ENCODE measurements at regions not wholly inside any gene's neighbourhood (a gene's known extent, or its start where the extent isn't known, plus 50 kb on each side); places are given as distances from the start of the nearest gene placed in this dataset.

DNA sequence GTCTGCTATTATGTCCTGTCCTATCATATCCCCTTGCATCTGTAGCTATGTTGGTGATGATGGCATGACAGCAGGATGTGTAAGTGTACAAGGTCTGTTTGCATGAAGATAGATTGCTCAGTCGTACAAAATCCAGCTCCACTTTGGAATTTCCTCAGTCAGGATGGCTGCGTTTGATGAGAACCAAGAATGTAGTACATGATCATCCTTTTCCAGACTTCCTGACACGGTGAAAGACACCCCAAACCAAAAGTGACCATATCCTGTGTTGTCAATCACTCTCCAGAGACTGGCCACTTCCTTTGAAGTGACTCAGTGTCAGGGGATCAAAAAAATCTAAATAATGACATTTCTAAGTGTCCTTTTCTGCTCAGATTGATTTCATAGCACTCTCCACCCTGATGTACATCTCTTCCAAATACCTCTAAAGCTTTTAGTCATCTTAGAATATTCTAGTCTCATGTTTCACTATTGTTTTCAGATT lies 213.4 kb downstream of the PLK2 start:
- DNase-seq, result no peak

DNA sequence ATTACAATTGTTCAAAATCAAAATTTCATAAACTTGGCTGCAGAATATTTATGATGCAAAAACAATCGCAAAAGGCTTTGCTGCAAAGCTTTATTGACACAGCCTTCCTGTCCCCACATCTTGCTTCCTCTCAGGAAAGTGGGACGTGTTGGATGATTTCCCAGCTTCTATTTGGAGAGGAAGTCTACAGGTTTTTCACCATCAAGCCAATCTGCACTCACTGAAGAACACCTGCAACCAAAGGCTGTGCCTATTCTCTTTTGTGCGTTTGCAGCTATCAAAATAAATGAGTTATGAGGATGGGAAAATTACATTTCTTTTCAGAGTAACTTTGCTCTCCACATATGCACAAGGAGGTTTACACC lies 214.4 kb downstream of the PLK2 start:
- DNase-seq, result peak; percentile 71 to 75

DNA sequence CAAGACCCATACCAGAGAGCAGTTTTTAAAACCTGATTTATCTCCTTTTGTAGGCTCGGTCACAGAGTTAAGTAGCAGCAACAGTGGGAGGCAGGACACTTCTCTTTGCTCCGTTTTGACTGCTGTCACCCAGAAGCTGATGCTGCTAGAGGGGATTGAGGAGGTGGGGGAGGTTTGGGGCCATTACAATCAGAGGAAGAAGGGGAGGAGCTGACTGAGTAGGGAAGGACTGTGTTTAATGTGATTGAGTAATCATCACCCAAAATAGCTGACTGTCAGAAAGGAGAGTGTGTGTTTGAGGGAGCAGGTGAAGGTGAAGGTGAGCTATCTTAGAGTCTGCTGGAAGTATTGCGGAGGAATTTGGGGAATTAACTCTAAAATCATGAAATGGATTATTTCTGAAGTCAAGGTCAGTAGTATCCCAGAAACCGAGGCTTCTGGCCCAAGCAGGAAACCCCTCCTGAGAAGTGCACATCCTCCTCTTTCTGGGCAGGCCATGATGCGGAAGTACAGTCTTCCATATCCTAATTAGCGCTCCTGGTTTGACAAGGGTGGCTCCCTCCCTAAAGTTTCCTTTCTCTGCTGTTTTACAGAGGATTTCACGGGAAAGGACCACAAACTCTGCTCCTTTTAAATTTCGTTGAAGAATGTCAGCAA lies 214.9 kb downstream of the PLK2 start:
- peak; percentile 29 to 33 for DNase-seq

DNA sequence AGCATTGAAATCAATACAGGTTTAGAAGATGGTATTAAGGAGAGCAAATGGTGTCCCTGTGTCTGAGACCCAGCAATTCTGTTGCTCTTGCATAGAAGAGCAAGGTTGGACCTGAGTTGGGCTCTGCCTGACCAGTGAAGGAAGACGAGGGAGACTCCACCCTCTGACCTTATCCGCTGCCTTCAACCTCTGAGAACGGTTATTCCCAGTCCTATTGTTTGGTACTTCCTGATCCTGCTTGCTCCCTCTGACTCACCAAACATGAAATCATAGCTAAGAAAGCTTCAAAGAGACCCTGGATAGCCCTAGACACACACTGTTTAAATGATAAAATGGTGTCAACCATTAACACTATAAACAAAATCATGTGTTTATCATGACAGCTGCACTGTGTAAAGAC lies 218.5 kb downstream of the PLK2 start:
- no peak for DNase-seq

DNA sequence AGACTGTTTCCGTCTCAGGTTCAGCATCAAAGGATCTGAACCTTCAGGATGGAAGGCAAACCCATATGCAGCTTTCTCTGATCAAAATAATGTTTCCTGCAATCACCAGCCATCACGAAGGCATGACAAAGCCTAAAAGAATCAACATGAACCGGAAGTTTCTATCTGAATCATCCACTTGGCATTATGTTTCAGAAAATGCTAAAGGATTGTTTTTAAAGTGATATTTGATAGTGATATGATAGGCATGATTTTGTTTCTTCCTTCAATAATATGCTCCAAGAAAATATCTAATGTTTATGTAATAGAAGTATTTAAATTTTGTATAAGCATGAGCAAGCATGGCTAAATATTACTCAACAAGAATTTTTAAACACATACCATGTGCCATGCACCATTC lies 219.6 kb downstream of the PLK2 start:
- DNase-seq, result no peak

DNA sequence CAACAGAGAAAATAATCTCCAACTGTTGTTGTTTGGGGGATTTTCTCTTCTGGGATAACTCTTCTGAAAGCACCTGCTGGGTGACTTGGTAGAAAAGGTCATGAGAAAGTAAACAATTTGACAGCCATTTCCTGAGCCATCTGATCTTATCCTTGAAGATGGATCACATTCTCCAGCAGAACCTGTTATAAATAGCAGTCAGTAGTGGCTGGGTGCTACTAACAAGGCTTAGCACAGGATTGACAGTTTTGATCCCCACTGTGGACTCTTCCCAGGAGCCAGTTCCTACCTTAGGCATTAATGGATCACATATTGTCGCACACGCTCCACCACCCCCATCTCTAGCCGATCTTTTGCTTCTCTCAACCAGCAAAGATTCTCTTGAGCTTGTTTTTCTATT lies 220.2 kb downstream of the PLK2 start:
- DNase-seq, result no peak

DNA sequence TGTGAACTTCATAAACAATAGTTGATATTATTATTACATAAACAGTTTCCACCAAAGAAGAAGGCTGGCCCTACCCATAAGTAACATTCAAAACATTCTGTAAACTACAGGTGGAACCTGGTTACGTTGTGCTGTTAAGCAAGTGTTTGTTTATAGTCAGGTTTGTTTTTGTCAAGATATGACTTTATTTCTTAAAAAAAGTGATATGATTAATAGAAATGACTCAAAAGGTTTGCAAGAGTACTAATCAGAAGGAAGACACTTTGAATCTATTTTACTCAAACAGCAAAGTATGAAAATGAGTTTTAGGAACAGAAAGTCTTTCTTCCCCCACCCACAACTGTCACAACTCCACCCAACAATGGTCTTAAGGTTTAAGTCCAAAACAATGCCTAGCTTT lies 220.8 kb downstream of the PLK2 start:
- DNase-seq, result no peak

DNA sequence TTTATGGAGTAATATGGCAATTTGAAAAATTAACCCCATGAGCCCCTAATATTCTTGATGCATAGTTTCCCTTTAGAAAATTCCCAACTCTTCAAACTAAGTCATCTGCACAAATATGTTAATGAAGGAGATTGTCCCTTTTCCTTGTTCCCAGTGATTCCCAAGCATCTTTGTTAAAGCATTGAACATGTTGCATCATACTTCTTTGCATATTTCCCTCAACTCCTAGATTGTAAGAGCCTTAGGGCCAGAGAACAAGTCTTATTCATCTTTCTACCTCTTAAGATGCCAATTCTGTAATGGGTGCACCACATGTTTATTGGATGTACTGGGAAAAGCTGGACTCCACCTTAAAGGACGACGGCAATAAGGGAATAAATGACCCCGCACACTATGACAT lies 223.4 kb downstream of the PLK2 start:
- no peak for DNase-seq

DNA sequence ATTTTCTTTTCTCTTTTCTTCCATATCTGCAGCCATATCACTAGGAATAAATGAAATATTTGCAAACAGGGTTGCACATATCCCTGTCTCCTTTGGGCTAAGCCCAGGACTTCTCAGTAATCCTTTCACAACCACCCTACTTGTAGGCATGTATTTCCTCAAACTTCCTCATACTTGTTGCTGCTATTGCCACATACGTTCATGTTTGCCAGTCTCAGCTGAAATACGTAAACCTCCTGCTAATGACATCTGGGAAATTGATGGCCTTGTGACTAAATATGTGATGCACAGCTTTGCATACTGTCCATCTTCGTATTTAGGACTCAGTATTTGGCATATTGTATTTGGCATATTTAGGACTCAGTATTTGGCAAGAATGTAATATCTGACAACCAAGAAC lies 224.6 kb downstream of the PLK2 start:
- no peak for DNase-seq

DNA sequence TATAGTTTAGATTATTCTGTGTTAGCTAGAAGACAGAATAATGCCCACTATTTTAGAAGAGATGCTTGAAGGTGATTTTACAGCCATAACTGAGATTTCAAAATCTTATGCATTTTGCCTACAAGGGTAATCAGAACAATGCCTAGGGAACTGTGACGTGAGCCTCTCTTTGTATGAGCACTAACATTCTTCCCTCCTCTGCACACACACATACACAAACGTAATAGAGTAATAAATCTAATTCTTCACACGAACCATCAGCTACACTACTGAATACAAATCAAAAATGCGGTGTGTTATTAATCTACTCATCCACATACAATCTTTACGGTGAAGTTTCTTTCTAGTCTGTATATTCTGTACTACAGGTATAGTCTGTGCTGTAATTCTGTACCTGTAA lies 227.8 kb downstream of the PLK2 start:
- no peak for DNase-seq

DNA sequence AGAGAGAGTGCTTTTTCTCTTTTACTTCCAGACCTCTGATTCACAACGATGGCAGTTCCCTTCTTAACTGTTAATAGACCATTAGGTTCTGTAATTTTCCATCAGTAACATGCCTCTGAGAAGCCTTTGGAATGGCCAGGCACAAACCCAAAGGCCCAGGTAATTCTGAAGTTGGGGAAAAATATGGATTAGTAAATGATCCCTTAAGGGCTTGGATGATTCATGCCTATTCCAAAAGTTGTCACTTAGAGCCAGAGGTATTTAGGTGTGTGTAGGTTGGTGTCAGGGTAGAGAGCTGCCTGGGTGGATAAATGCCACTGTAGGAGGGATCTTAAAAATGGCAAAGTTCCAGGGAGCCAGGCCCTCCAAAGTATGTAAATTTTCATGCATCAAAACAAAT lies 228.8 kb downstream of the PLK2 start:
- no peak for DNase-seq

DNA sequence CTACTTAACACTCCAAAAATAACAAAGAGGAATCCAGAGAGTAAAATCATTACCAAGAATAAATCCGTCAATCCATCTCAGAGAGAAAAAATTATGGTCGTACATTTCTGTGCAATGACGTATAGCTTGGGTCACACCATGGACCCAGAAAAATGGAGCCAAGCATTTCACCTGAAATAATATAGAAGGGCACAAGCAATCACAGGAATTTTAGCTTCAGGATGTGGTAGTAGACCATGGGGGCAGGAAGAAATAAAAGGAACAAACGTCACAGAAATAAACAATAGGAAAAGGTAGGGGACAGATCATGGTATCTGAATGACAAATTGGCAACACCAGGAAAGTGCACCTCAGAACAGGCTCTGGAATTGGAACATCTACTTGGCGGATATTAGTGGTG lies 231.0 kb downstream of the PLK2 start:
- DNase-seq, result no peak

DNA sequence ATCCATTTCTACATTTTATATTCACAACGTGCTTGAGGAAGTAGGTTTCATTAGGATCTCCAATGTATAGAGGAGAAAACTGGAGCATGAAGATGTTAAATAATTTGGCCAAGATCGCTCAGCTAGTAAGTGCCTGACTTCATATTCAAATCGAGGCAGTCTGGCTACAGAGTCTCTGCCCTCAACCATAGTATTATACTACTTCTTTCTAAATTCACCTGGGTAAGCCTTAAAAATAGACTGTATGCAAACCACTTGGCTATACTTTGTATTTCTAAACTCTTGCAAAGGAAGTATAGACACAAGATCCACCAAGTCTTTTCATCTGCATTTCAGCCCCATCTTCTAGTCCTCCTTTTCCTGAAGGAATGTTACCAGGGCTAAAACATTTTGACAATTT lies 232.0 kb downstream of the PLK2 start:
- DNase-seq, result no peak

DNA sequence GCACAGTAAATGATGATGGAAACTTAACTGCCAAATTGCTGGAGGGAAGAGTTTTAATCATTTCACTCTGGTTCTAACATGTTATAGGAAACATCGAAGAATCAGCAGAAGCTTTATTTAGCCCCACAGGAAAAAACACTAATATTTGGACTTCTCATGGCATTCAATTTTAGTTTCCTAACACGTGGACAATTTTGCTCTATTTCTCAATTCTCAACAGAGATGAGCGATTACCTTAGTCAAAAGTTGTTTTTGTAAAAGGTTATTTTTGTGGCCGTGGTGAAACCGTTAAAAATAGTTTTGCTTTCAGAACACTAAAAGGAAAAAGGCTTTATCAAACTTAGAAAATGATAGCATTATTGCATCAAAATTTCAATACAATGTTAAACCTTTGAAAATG lies 235.2 kb downstream of the PLK2 start:
- no peak for DNase-seq

DNA sequence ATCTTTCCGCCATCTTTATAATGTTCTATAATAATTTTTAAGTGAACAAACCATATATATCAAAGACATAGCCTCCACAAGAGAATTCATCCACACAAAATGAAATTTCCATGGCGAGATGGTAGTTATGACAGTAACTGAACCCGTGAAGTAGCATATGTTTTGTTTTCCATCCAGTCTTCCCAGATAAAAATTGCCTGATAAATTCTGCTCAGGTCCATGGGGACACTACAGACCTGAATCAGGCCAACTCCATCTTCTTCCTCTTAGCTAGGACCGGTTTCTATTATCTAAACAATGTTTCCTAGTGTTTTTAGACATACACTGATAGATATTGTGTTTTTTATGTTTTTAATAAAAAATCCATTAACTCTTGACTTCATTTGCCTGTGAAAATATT lies 235.7 kb downstream of the PLK2 start:
- DNase-seq, result no peak

DNA sequence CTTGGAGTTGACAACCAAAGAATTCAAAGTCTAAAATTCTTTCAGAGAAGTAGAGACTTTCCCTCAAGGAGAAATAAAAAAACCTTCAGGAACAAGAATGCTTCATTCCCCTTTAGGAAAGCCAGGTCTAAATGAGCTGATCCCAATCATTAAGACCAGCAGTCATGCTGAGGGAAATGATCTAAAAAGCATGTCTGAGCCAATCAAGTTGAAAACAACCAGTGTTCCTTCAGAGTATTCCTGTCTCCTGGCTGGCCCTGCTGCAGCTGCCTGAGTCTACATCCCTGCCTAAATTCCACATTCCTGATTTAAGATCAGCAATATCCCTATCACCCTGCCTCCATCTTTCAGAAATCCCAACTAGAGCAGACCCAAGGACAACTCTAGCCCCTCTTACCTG lies 244.5 kb downstream of the PLK2 start:
- DNase-seq, result no peak

DNA sequence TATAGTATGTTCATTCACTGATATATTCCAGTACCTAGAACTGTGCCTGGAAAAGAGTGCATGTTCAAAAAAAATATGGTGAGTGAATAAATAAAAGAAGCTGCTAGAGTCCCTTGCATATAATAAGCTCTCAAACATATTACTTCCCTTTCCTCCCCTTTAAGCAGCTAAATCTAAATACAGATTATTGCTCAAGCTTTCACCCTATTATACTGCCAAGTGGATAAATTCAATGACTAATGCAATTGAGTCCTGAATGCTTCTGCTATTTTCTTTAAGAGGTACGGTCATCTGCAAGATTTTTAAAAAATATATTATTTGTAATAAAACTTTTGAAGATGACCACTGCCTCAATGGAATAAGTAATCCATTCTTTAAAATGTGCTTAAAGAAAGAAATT lies 248.4 kb downstream of the PLK2 start:
- DNase-seq, result no peak

DNA sequence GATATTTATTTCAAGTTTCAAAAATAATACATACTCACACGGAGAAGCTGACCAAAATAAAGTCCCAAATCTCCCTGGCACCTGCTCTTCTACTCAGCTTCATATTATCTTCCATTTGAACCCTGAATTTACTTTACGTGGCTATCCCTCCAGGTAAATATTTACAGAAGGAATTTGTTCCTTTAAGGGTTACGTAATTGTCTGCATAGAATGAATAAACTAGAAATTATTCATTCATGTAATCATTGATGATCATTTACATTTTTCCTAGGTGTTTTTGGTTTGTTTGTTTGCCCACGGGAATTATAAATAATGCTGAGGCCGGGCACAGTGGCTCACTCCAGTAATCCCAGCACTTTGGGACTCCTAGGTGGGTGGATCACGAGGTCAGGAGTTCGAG lies 251.2 kb downstream of the PLK2 start:
- no peak for DNase-seq

DNA sequence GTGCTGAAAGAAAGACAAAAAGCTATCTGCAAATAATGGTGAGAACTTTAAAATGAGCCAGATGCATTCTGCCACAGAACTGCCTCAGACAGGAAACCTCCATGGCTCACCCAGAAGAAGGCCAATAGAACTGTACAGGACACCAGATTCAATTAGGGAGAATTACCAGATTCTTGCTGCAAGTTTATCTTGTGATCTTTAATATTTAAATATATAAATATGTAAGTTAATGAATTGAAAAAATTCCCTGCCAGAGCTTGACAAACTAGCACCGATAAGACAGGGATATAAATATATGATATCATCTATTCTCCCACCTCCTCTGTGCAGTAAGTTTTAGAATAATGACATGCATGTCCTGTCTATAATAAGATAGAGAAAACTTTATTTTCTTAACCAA lies 252.8 kb downstream of the PLK2 start:
- DNase-seq, result no peak

DNA sequence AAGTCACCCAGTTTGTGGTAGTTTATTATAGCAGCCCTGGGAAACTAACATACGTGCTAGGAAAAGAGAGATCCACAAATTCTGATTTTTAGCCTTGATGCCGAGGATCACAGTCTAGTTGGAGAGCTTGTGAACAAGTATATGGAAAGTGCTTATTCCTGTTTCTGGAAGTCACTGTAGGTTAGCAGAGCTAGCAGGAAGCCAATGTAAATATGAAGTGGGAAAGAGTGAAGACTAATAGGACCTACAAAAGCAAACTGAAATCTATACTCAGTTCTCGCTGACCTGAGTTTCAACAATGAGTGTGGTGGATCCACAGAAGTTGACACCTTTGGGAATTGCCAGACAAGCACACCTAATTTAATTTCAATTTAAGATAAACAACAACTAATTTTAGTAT lies 254.9 kb downstream of the PLK2 start:
- no peak for DNase-seq

DNA sequence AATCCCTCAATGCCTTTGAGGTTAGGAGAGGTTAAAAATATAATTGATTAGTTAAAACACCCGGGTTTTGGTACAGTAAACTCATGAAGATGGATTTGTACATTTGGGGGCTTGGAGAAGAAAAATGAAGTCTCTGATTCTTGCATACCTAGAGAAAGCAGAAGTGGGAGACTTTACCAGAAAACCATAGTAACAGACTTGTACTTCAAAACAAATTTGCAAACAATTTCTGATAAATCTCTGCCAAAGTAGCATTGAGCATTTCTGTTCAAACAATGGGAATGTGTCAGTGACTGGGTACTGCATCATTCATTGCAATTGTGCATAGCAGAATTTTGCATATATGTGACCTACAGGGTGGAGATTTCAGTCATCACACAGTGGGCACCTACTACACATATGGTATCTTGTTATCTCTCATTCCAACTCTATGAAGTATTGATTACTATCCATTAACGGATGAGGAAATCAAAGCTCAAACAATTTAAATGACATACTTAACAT lies 256.9 kb downstream of the PLK2 start:
- no peak for DNase-seq

DNA sequence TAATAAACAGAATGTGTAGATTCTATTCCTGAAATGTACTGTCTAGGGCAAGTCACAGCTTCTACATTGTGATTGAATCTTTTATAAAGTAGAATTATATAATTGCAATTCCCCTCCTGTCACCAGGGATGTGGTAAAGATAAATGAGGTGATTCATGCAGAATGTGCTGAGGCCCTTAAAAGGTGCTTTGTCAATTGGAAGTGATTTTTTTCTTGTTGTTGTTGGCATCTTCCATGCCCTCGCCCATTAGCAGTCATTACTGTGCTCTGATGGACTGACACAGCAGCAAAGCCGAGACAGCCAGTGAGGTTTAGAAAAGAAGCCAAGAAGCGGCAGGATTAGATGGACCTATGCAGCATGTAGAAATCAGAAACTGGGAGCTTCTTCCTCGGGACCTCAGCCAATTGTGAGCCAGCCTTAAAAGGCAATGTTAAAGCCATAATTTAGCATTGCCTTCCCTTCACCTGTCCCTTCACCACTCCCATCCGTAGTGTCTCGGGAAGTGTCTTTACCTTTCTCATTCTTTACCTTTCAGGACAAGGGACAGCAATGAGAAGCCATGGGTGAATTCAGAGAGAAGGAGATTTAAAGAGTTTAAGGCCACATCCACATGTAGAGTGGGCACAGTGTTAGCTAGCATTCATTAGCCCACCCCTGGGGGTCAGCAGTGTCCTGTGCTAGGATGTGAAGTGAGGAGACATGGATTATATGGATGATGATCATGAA lies 257.8 kb downstream of the PLK2 start:
- no peak for DNase-seq

DNA sequence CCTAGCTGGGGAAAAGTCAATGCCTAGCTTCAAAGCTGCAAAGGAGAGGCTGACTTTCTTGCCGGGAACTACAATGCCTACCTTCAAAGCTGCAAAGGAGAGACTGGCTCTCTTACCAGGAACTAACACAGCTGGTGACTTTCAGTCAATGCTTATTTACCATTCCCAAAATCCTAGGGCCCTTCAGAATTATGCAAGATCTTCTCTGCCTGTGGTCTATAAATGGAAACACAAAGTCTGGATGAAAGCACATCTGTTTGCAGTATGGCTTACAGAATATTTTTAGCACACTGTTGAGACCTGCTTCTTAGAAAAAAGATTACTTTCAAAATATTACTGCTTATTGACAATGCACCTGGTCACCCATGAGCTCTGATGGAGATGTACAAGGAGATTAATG lies 259.4 kb downstream of the PLK2 start:
- DNase-seq, result peak; percentile 28 to 30

DNA sequence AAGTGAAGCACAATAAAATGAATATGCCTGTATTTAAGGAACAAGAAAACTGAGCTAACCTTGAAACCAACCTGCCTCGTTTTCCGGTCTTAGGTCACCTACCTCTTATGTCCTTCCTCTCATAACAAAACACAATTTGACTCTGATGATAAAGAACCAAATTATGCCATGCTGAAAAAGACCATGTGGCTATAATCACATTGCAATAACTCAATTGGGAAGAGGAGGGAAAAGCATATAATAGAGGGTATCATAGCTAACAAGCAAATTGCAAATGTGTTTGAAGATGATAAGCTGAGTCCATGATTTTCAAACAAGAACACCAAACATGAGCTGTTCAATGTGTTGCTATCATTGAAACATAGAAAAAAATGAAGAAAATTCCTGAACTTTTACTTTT lies 260.8 kb downstream of the PLK2 start:
- DNase-seq, result no peak

DNA sequence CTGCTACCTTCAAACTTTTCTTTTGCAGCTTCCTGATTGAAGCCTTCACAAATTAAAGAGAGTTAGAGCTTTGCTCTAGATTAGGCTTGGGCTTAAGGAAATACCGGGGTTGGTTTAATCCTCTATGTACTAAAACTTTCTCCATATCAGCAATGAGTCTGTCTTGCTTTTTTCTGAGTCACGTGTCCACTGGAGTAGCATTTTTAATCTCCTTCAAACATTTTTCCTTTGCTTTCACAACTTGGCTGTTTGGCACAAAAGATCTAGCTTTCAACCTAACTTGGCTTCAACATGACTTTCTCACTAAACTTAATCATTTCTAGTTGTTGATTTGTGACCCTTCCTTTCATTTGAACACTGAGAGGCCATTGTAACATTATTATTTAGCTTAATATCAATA lies 261.6 kb downstream of the PLK2 start:
- DNase-seq, result no peak
